GM19452 (cell line): ENCODE measurements at regions not wholly inside any gene's neighbourhood (a gene's known extent, or its start where the extent isn't known, plus 50 kb on each side); places are given as distances from the start of the nearest gene placed in this dataset.
"Not testable (repeated sequence)": the region's sequence is repeated elsewhere in the genome, so short reads cannot be mapped to it uniquely, and the experiment has no call there.

Source experiments
- ATAC-seq: cut with Tn5 transposase; IDR thresholded peaks from one replicate; pipeline ENCODE4 v1.9.1; 2021; ENCODE audit not compliant: unreplicated experiment

GRCh38 chr5:169531631-169532030 lies 51.9 kb upstream of the SPDL1 start:
- no peak for ATAC-seq

GRCh38 chr5:169527863-169528262 lies 55.7 kb upstream of the SPDL1 start:
- ATAC-seq, result no peak

GRCh38 chr5:169527066-169527465 lies 56.5 kb upstream of the SPDL1 start:
- no peak for ATAC-seq

GRCh38 chr5:169522851-169523250 lies 60.7 kb upstream of the SPDL1 start:
- no peak for ATAC-seq

- no peak for ATAC-seq
Observed at GRCh38 chr5:169521366-169521983, 62.1 kb upstream of the SPDL1 start.

- ATAC-seq, result no peak
Observed at GRCh38 chr5:169519358-169519757, 64.2 kb upstream of the SPDL1 start.

- not testable (repeated sequence) for ATAC-seq
Observed at GRCh38 chr5:169518779-169519178, 64.8 kb upstream of the SPDL1 start.

GRCh38 chr5:169512385-169512784 lies 71.2 kb upstream of the SPDL1 start:
- ATAC-seq, result no peak

- no peak for ATAC-seq
Observed at GRCh38 chr5:169511708-169512107, 71.9 kb upstream of the SPDL1 start.

- no peak for ATAC-seq
Observed at GRCh38 chr5:169507051-169507450, 76.5 kb upstream of the SPDL1 start.

- no peak for ATAC-seq
Observed at GRCh38 chr5:169503886-169504285, 79.7 kb upstream of the SPDL1 start.

- ATAC-seq, result no peak
Observed at GRCh38 chr5:169499990-169500505, 83.5 kb upstream of the SPDL1 start.

- no peak for ATAC-seq
Observed at GRCh38 chr5:169496878-169497277, 86.7 kb upstream of the SPDL1 start.

GRCh38 chr5:169494941-169495548 lies 88.5 kb upstream of the SPDL1 start:
- ATAC-seq, result no peak

GRCh38 chr5:169494383-169494935 lies 89.1 kb upstream of the SPDL1 start:
- ATAC-seq, result no peak

- no peak for ATAC-seq
Observed at GRCh38 chr5:169474226-169474625, 109.3 kb upstream of the SPDL1 start.

GRCh38 chr5:169472544-169472943 lies 111.0 kb upstream of the SPDL1 start:
- ATAC-seq, result no peak

GRCh38 chr5:169471021-169471420 lies 112.6 kb upstream of the SPDL1 start:
- ATAC-seq, result no peak

GRCh38 chr5:169467041-169467771 lies 116.4 kb upstream of the SPDL1 start:
- no peak for ATAC-seq

- ATAC-seq, result no peak
Observed at GRCh38 chr5:169460896-169461295, 122.7 kb upstream of the SPDL1 start.

GRCh38 chr5:169460123-169460522 lies 123.5 kb upstream of the SPDL1 start:
- no peak for ATAC-seq

- ATAC-seq, result no peak
Observed at GRCh38 chr5:169458221-169458620, 125.4 kb upstream of the SPDL1 start.
